A673 (cell line): ENCODE measurements at regions not wholly inside any gene's neighbourhood (a gene's known extent, or its start where the extent isn't known, plus 50 kb on each side); places are given as distances from the start of the nearest gene placed in this dataset.

Experiments
- BruUV-seq: library from RNA; stranded (reverse); fragments of 400-500 nt; replicated peaks from 2 replicates; lab custom pipeline; 2021; lab: Mats Ljungman, UMichigan
- CTCF ChIA-PET: fragments of 300-600 bp; sonication (Branson Sonifier 250); formaldehyde crosslinking; loops from one replicate; lab custom pipeline; 2022; ENCODE audit warnings: antibody characterized with exemption; lab: Charles Lee
- POLR2A ChIA-PET: fragments of 300-600 bp; sonication (Branson Sonifier 250); formaldehyde crosslinking; loops from one replicate; lab custom pipeline; 2022; ENCODE audit warnings: antibody characterized with exemption; ENCODE audit not compliant: low non-redundant PET; lab: Charles Lee
- DNase-seq: peaks from one replicate; pipeline ENCODE4 v3.0.0-alpha.2; 2015; ENCODE audit warnings: low spot score
- H3K27ac ChIP-seq: fragments of 200-600 bp; sonication (generic); 2 replicates; pipeline ENCODE4 v1.5.1; 2016; ENCODE audit warnings: mixed run types, low read depth, mild to moderate bottlenecking, mixed read lengths, antibody characterized with exemption, low read length; ENCODE audit not compliant: poor library complexity, severe bottlenecking
- H3K27me3 ChIP-seq: fragments of 200-600 bp; sonication (generic); replicated peaks from 2 replicates; pipeline ENCODE4 v1.6.1; 2017; ENCODE audit warnings: mixed run types, low read depth, mild to moderate bottlenecking, mixed read lengths, antibody characterized with exemption, low read length; ENCODE audit not compliant: insufficient read depth, poor library complexity
- H3K36me3 ChIP-seq: fragments of 200-600 bp; sonication (generic); 2 replicates; pipeline ENCODE4 v1.6.1; 2016; ENCODE audit warnings: mixed run types, mild to moderate bottlenecking, mixed read lengths, antibody characterized with exemption, low read length; ENCODE audit not compliant: insufficient read depth, poor library complexity, severe bottlenecking
- H3K4me1 ChIP-seq: fragments of 200-600 bp; sonication (generic); 2 replicates; pipeline ENCODE4 v1.6.1; 2017; ENCODE audit warnings: mixed run types, mild to moderate bottlenecking, mixed read lengths, antibody characterized with exemption, low read length; ENCODE audit not compliant: insufficient read depth, poor library complexity, severe bottlenecking
- H3K4me3 ChIP-seq: fragments of 200-600 bp; sonication (generic); 2 replicates; pipeline ENCODE4 v1.5.1; 2016; ENCODE audit warnings: low read depth, mixed run types, mild to moderate bottlenecking, mixed read lengths, low read length; ENCODE audit not compliant: poor library complexity, severe bottlenecking
- H3K9me3 ChIP-seq: fragments of 200-600 bp; sonication (generic); 2 replicates; pipeline ENCODE4 v1.6.1; 2016; ENCODE audit warnings: mixed run types, low read depth, mild to moderate bottlenecking, mixed read lengths, antibody characterized with exemption, low read length; ENCODE audit not compliant: poor library complexity, severe bottlenecking
- CTCF ChIP-seq: fragments of 300-800, 200-600 bp; sonication (generic); conservative IDR thresholded peaks from 2 replicates; pipeline ENCODE4 v1.5.1; 2017; ENCODE audit warnings: low read depth, mild to moderate bottlenecking, antibody characterized with exemption, low read length, moderate library complexity, mixed read lengths
- EZH2 ChIP-seq: fragments of 200-600 bp; sonication (generic); IDR thresholded peaks from 2 replicates; pipeline ENCODE4 v1.6.1; 2017; ENCODE audit warnings: borderline replicate concordance, low read depth, mild to moderate bottlenecking, mixed read lengths, antibody characterized with exemption, low read length; ENCODE audit not compliant: poor library complexity, severe bottlenecking
- intact Hi-C: fragments of 100-400 bp; cut with micrococcal nuclease; formaldehyde crosslinking; loops from one replicate; pipeline ENCODE4 v1.10.0; 2022; ENCODE audit not compliant: unreplicated experiment

GRCh38 chr6:21505574-21505990, 88.0 kb upstream of the SOX4 start:
- ChIA-PET POLR2A (no interaction called here), CTCF (no interaction called here)
- no peak for DNase-seq
- no TSS peak for BruUV-seq
- Histone ChIP-seq H3K27me3 (no peaks in the 10 kb centered on the region), H3K27ac (no peak overlapping the region), H3K9me3 (no peaks in the 10 kb centered on the region), H3K4me3 (no peak overlapping the region), H3K36me3 (no peaks in the 10 kb centered on the region), H3K4me1 (no peaks in the 10 kb centered on the region)
- TF ChIP-seq CTCF (no peak), EZH2 (no peak)
- intact Hi-C loops = no loop called here

DNA sequence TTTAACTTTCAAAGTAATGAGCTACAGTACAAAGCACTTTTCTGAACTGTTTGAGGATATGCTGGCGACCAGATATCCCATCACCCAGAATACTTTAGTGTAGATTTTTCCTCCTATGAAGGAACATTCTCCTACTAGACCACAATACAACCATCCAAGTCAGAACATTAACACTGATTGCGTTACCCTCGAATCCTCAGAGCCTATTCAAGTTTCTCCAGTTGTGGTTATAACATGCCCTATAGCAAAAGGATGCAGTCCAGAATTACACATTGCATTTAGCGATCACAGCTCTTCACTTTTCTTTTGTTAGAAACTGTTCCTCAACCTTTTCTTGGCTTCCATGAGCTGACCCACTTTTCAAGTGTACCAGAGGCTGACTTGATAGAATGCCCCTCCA, 87.4 kb upstream of the SOX4 start:
- no peak overlapping the region for H3K27ac ChIP-seq

GRCh38 chr6:21507811-21508210, 85.7 kb upstream of the SOX4 start:
- Histone ChIP-seq H3K27ac (no peak overlapping the region), H3K4me1 (no peaks in the 10 kb centered on the region), H3K9me3 (no peaks in the 10 kb centered on the region), H3K36me3 (no peaks in the 10 kb centered on the region), H3K27me3 (no peaks in the 10 kb centered on the region), H3K4me3 (no peak overlapping the region)
- intact Hi-C loops = no loop called here
- CTCF ChIA-PET = no interaction called here
- POLR2A ChIA-PET = no interaction called here
- DNase-seq = no peak
- no peak for TF ChIP-seq EZH2
- TF ChIP-seq CTCF = no peak
- BruUV-seq = no TSS peak

More for the DNA sequence above, 87.4 kb upstream of the SOX4 start:
- CTCF ChIA-PET = no interaction called here
- DNase-seq = no peak
- no TSS peak for BruUV-seq
- no peak for TF ChIP-seq EZH2
- no peak for TF ChIP-seq CTCF
- Histone ChIP-seq H3K4me3 (no peak overlapping the region), H3K9me3 (no peaks in the 10 kb centered on the region), H3K27me3 (no peaks in the 10 kb centered on the region), H3K4me1 (no peaks in the 10 kb centered on the region), H3K36me3 (no peaks in the 10 kb centered on the region)
- POLR2A ChIA-PET = interaction anchor here (0.7 kb wide), 1 partner anchor 17 kb away, joined by 7 read pairs; no protein-coding TSS in a partner anchor
- intact Hi-C loops = no loop called here
